ENCODE measurements at regions not wholly inside any gene's neighbourhood (a gene's known extent, or its start where the extent isn't known, plus 50 kb on each side); places are given as distances from the start of the nearest gene placed in this dataset.

- H3F3A ChIP-seq (ENCODE audit: insufficient read depth): no peaks in the 10 kb centered on the region
- H3K27ac ChIP-seq: no peak overlapping the region
- in situ Hi-C loops (cut with MboI): no loop called here
- no peak for TF ChIP-seq EZH2 (IDR thresholded peaks at IDR 0.05; ENCODE audit: insufficient read depth, poor library complexity, severe bottlenecking)
- no peak for TF ChIP-seq EZH2phosphoT487 (IDR thresholded peaks at IDR 0.05; ENCODE audit: insufficient read depth, low read depth)
- H3K79me2 ChIP-seq (ENCODE audit: insufficient read depth): no peaks in the 10 kb centered on the region
- H3K9me2 ChIP-seq (ENCODE audit: insufficient read depth): no peaks in the 10 kb centered on the region
- no peak overlapping the region for H3K4me3 ChIP-seq
- H3K4me2 ChIP-seq (ENCODE audit: unreplicated experiment): no peak overlapping the region
- H2AFZ ChIP-seq: no peak overlapping the region
- H3K4me1 ChIP-seq (ENCODE audit: insufficient read depth): no peaks in the 10 kb centered on the region
- DNase-seq: no peak
- no peaks in the 10 kb centered on the region for H3K27me3 ChIP-seq (replicated peaks; ENCODE audit: insufficient read depth)
- H3K9me3 ChIP-seq (ENCODE audit: low read depth): no peaks in the 10 kb centered on the region
- no peaks in the 10 kb centered on the region for H3K36me3 ChIP-seq (ENCODE audit: low read depth)
- 0 to 5% methylated on average over 5 of the region's 5 CpGs for WGBS, 2 experiments (ENCODE audit: low coverage in 1 of 2, low lambda C conversion rate in 2 of 2, missing lambda C conversion rate in 2 of 2)
- no peak overlapping the region for H3K9ac ChIP-seq
- no peaks in the 10 kb centered on the region for H4K20me1 ChIP-seq (ENCODE audit: insufficient read depth)
Measured at GRCh38 chrX:25663701-25664100, 474.4 kb upstream of the MAGEB18 start.

DNA sequence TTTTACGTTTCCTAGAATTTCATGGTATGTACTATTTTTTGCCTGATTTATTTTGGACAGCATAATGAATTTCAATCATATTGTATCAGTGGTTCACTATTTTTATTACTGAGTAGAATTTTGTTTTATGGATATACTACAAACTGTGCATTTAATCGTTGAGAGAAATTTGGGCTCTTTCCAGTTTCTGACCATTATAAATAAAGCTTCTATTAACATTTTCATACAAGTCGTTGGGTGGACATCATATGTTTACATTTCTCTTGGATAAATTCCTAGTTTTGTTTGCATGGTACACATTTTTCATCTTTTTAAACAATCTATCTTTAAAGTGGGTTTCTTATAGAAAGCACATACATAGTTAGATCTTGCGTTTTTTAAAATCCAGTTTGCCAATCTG, 472.7 kb upstream of the MAGEB18 start:
- no peaks in the 10 kb centered on the region for H3K36me3 ChIP-seq (ENCODE audit: low read depth)
- WGBS, 2 experiments (ENCODE audit: low coverage in 1 of 2, low lambda C conversion rate in 2 of 2, missing lambda C conversion rate in 2 of 2): 12 to 16% methylated on average over 4 of the region's 4 CpGs
- no peaks in the 10 kb centered on the region for H3K27me3 ChIP-seq (replicated peaks; ENCODE audit: insufficient read depth)
- no peaks in the 10 kb centered on the region for H4K20me1 ChIP-seq (ENCODE audit: insufficient read depth)
- H3K27ac ChIP-seq: no peak overlapping the region
- no peak overlapping the region for H3K4me3 ChIP-seq
- H3K9me3 ChIP-seq (ENCODE audit: low read depth): no peaks in the 10 kb centered on the region
- H3K79me2 ChIP-seq (ENCODE audit: insufficient read depth): no peaks in the 10 kb centered on the region
- TF ChIP-seq EZH2phosphoT487 (IDR thresholded peaks at IDR 0.05; ENCODE audit: insufficient read depth, low read depth): no peak
- no peak for TF ChIP-seq EZH2 (IDR thresholded peaks at IDR 0.05; ENCODE audit: insufficient read depth, poor library complexity, severe bottlenecking)
- in situ Hi-C loops (cut with MboI): no loop called here
- H3K9me2 ChIP-seq (ENCODE audit: insufficient read depth): no peaks in the 10 kb centered on the region
- DNase-seq: no peak
- no peak overlapping the region for H3K4me2 ChIP-seq (ENCODE audit: unreplicated experiment)
- H3K9ac ChIP-seq: no peak overlapping the region
- no peak overlapping the region for H2AFZ ChIP-seq
- no peaks in the 10 kb centered on the region for H3F3A ChIP-seq (ENCODE audit: insufficient read depth)
- no peaks in the 10 kb centered on the region for H3K4me1 ChIP-seq (ENCODE audit: insufficient read depth)

DNA sequence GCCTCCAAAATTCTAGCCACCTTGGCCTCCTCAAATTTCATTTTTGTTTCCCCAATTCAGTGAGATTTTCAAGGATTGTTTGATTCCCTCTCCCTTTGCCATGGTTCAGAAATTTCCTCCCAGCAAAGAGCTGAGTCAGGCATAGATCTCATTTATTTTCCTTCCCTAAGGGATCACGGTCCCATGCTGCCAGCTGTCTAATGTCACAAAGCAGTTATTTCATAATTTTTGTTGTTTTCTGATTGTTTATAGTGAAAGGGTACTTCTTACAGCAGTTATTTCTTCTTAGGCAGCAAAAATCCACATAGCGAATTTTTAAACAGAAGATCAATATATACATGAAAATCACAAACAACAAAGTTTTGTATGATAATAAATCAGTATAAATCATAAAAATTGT, 470.5 kb upstream of the MAGEB18 start:
- Histone ChIP-seq H3F3A (ENCODE audit: insufficient read depth) (no peaks in the 10 kb centered on the region), H3K9me3 (ENCODE audit: low read depth) (no peaks in the 10 kb centered on the region), H2AFZ (no peak overlapping the region), H4K20me1 (ENCODE audit: insufficient read depth) (no peaks in the 10 kb centered on the region), H3K27me3 (replicated peaks; ENCODE audit: insufficient read depth) (no peaks in the 10 kb centered on the region), H3K4me2 (ENCODE audit: unreplicated experiment) (no peak overlapping the region), H3K9me2 (ENCODE audit: insufficient read depth) (no peaks in the 10 kb centered on the region), H3K36me3 (ENCODE audit: low read depth) (no peaks in the 10 kb centered on the region), H3K4me1 (ENCODE audit: insufficient read depth) (no peaks in the 10 kb centered on the region), H3K4me3 (no peak overlapping the region), H3K79me2 (ENCODE audit: insufficient read depth) (no peaks in the 10 kb centered on the region), H3K9ac (no peak overlapping the region), H3K27ac (no peak overlapping the region)
- in situ Hi-C loops (cut with MboI): no loop called here
- 0 to 9% methylated on average over 2 of the region's 2 CpGs for WGBS, 2 experiments (ENCODE audit: low coverage in 1 of 2, low lambda C conversion rate in 2 of 2, missing lambda C conversion rate in 2 of 2)
- no peak for DNase-seq
- TF ChIP-seq EZH2phosphoT487 (IDR thresholded peaks at IDR 0.05; ENCODE audit: insufficient read depth, low read depth) (no peak), EZH2 (IDR thresholded peaks at IDR 0.05; ENCODE audit: insufficient read depth, poor library complexity, severe bottlenecking) (no peak)

DNA sequence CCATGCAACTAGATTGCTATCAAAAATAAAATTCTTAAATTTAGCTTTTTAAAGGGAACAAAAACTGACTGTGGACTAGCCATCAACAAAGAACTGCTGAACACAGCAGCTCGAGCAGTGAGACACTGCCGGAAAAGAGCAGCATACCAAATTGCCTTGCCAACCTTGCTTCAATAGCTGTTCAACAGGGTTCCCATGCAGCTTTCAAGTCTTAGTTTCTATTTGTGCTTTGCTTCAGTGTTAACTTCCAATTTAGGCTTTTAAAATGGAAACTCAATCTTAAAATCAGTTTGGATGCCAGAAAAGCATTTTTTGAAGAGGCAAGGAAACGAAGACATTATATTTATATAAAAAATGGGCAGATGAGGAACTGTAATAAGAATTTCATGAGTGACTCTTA, 463.4 kb upstream of the MAGEB18 start:
- no peak overlapping the region for H2AFZ ChIP-seq
- WGBS, 2 experiments (ENCODE audit: low coverage in 1 of 2, low lambda C conversion rate in 2 of 2, missing lambda C conversion rate in 2 of 2): 32 to 35% methylated on average over 3 of the region's 3 CpGs
- H3K79me2 ChIP-seq (ENCODE audit: insufficient read depth): no peaks in the 10 kb centered on the region
- H3K4me2 ChIP-seq (ENCODE audit: unreplicated experiment): no peak overlapping the region
- H3F3A ChIP-seq (ENCODE audit: insufficient read depth): no peaks in the 10 kb centered on the region
- no peaks in the 10 kb centered on the region for H3K9me3 ChIP-seq (ENCODE audit: low read depth)
- H3K36me3 ChIP-seq (ENCODE audit: low read depth): no peaks in the 10 kb centered on the region
- no peak overlapping the region for H3K27ac ChIP-seq
- in situ Hi-C loops (cut with MboI): no loop called here
- no peaks in the 10 kb centered on the region for H4K20me1 ChIP-seq (ENCODE audit: insufficient read depth)
- H3K9me2 ChIP-seq (ENCODE audit: insufficient read depth): no peaks in the 10 kb centered on the region
- H3K4me1 ChIP-seq (ENCODE audit: insufficient read depth): no peaks in the 10 kb centered on the region
- no peaks in the 10 kb centered on the region for H3K27me3 ChIP-seq (replicated peaks; ENCODE audit: insufficient read depth)
- no peak overlapping the region for H3K4me3 ChIP-seq
- no peak for TF ChIP-seq EZH2 (IDR thresholded peaks at IDR 0.05; ENCODE audit: insufficient read depth, poor library complexity, severe bottlenecking)
- no peak for TF ChIP-seq EZH2phosphoT487 (IDR thresholded peaks at IDR 0.05; ENCODE audit: insufficient read depth, low read depth)
- no peak for DNase-seq
- H3K9ac ChIP-seq: no peak overlapping the region

DNA sequence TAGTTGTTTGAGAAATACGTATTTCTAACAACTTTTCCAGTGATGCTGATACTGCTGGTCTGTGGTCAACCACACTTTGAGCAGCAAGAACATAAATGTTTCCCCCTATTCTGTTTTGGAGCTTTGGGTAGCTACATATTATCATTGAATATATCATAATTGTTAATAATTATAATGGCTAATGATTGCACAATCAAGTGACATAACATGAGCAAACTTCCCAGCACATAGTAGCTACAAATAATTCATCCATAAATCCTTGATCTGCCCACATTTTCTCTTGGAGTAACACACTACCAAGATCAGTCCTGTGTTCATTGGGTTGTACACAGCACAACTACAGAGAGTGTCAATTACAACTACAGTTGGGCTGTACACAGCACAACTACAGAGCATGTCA, 436.3 kb upstream of the MAGEB18 start:
- no peak overlapping the region for H3K27ac ChIP-seq
- no peak for TF ChIP-seq EZH2phosphoT487 (IDR thresholded peaks at IDR 0.05; ENCODE audit: insufficient read depth, low read depth)
- TF ChIP-seq EZH2 (IDR thresholded peaks at IDR 0.05; ENCODE audit: insufficient read depth, poor library complexity, severe bottlenecking): no peak
- no peak overlapping the region for H2AFZ ChIP-seq
- H3K9ac ChIP-seq: no peak overlapping the region
- H3K79me2 ChIP-seq (ENCODE audit: insufficient read depth): no peaks in the 10 kb centered on the region
- no peak overlapping the region for H3K4me3 ChIP-seq
- no peaks in the 10 kb centered on the region for H3K4me1 ChIP-seq (ENCODE audit: insufficient read depth)
- H3K9me3 ChIP-seq (ENCODE audit: low read depth): no peaks in the 10 kb centered on the region
- H3K27me3 ChIP-seq (replicated peaks; ENCODE audit: insufficient read depth): no peaks in the 10 kb centered on the region
- H4K20me1 ChIP-seq (ENCODE audit: insufficient read depth): no peaks in the 10 kb centered on the region
- no peaks in the 10 kb centered on the region for H3F3A ChIP-seq (ENCODE audit: insufficient read depth)
- H3K4me2 ChIP-seq (ENCODE audit: unreplicated experiment): no peak overlapping the region
- 9 to 40% methylated on average over 1 of the region's 1 CpG for WGBS, 2 experiments (ENCODE audit: low coverage in 1 of 2, low lambda C conversion rate in 2 of 2, missing lambda C conversion rate in 2 of 2)
- no peaks in the 10 kb centered on the region for H3K9me2 ChIP-seq (ENCODE audit: insufficient read depth)
- in situ Hi-C loops (cut with MboI): no loop called here
- H3K36me3 ChIP-seq (ENCODE audit: low read depth): no peaks in the 10 kb centered on the region
- DNase-seq: no peak
